HG02970 (cell line): ENCODE measurements at regions not wholly inside any gene's neighbourhood (a gene's known extent, or its start where the extent isn't known, plus 50 kb on each side); places are given as distances from the start of the nearest gene placed in this dataset.
A peak's percentile ranks its signal among the peaks of the same experiment; 100 is the strongest.

Experiments
- ATAC-seq: cut with Tn5 transposase; IDR thresholded peaks from one replicate; pipeline ENCODE4 v1.9.1; 2021; ENCODE audit warnings: mild to moderate bottlenecking, moderate library complexity, moderate number of reproducible peaks; ENCODE audit not compliant: unreplicated experiment, low FRiP score

DNA sequence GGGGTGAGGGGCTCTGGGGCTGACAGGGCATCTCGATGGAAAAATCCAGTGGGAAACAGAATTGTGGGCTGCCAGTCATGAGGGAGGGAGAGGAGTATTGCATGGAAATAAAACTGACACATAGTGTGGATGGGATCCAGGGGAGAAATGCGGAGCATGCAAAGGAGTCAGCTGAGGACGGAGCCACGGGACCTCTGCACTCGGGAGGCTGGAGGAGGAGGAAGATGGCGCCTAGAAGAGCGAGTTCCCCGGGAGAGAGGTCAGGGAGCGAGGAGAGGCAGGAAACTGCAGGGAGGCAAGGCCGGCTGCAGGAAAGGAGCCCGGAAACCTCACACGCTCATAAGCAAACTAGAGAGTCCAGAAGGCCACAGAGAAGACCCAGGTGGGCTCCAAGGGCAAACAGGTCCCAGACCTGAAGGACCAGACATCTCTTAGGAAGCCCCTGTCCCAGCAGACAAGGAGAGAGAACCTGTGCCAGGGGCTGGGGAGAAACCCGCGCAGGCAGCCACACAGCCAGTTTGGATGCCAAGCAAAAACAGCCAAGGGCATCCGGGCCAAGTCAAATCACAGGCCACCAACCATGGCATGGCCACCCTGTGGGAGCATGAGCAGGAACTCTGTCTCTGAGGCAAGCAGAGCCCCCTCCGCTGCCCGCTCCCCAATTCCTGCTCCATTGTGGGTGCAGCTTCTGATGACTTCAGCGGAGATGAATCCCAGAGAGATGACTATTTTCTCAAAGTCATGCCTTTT is 218.8 kb upstream of the ID2 start:
- ATAC-seq: no peak

DNA sequence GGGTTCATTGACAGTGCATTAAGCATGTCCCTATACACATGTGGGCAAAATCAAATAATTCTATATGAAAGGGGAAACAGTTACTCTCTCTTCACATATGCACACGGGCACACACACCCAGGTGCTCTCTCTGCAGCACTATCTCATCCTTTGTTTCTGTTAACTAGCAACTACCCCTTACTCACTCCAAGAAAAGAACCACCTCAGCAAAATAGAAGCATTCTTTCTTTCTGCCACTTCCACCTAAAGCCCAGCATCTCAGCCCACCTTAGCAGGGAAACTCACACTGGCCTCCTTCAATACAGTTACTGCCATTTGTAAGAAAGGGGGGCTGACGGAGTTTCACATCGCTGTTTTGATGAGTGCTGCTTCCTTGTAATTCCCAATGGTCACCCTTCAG is 216.3 kb upstream of the ID2 start:
- no peak for ATAC-seq

DNA sequence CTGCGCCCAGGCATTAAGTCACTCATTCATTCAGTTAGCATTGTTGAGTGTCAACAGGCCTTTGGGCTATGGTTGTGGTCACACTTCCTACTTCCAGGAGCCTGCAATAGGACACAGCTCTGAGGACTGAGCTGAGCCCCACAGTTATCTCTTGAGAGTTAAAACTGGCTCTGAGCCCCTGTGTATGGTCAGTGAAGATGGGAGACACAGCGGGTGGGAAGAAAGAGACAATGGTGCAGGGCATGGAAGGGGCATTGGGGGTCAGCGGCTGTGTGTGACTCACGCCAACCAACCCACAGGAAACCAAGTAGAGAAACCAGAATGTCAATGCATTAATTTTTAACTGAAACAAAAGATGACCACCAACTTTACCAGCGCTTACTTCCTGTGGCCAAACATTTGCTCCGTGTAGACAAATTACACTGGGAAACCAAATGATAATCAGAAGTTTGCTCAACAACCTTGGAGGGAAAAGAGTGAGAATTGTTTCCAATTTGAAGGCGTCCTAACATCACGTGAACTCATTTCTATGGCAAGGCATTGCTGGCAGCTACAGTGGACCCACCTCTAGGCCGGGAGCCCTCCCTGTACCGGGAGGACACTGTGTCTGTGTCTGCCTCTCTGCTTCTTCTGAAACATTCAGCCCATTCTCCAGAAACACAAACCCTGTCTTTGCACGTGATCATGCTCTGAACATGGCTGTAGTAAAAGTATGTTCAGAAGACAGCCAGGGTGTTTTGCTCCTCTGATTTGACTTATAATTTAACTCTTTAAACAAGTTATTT is 212.0 kb upstream of the ID2 start:
- peak; percentile 59 for ATAC-seq

DNA sequence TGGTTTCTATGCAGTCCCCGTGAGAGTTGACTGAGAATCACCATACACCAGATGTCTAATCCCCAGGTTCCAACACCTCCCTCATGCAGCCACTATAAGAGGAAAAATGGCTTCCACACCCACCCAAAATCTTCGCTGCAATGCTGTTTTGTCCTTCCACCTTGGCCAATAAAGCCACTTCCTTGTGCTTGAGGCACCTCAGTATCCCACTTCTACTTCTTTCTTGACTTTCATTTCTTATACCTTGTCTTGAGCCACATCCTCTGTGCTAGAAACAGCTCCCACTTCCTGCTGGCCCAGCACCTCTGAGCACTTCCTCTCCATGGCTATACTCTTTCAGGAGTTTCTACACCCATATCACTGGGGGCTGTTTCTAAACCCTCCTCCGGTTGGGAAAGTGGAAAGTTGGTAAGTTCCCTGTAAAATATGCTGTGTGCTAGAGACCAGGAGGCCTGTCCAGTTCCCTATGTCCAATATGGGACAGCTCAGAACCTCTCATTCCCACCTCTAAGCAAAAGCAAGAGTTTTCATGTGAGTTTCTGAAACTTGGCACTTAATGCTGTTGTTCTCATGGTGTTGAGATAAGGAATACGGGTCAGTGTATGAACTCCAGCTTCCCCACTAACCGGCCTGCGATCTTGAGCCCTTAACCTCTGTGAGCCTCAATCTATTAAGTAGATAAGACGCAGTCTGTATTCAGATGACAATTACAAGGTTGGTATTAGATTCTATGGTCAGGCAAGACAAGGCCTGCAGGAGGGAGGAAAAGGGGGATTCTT is 209.1 kb upstream of the ID2 start:
- no peak for ATAC-seq

DNA sequence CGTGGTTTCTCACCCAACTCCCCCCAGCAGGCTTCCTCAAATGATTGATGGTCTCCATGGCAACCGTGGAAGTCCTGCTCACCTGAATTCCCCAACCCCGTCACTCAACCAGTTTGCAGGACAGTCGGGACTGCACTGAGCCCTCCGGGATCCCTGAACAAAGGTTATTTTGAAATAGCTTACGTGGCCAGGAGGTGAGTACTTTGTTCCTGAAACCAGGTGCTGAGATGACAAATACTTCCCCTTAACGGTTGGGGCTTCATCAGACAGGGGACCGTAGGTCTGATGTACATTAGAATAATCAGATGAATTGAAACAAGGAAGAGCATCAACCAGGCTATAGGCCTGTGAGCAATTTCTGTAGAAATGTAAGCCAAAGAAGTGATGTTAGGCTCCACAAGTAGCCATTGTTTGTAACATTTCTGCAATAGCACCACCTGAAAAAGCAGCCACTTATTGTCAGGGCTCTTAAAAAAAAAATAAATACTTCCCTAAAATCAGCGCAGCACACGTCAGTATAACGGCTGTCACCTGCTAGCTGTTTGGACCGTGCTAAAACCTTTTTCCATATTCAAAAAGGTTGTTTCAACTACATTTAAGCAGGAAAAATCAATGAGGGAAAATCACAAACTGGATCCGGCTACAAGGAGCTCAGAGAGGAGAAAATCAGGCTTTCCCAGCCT is 206.4 kb upstream of the ID2 start:
- ATAC-seq: peak; percentile 45

DNA sequence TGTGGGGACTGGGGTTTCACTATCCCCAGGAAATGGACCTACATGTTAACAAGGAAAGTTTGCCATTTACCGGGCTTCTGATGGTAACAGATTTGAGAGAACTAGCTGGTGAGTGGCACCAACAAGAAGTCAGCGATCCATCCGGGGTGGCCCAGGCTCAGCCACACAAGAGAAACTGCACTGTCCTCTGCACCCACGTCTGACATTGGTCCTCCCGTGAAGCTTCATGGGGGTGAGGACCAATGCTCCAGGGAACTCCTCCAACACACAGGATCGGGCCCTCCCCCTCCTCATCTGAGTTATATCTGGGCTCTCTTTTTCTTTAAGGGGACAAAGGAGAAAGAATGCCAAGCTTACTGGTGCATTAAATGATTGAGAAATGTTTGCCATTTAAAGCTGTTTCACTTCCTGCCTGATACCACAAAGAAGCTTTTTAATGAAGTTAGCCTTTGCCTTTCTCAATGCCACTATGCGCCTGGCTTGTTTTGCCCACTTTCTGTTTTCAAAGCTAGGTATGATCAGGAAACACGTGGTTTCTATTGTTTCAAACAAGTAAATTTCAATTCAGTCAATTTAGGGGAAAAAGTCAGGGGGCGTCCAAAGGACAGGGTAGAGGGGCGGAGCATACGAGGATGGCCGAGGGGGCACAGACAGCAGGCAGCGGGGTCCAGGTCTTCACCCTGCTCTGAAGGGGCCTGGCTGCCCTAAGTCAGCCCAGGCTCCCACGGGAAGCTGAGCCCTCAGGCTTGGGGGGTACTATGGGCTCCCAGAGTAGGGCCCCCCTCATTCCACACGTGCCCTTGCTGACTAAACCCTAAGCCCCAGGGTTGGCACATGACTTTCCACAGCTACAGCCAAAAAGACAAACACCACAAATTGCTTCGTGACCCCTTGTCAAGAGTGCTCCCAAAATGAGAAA is 204.0 kb upstream of the ID2 start:
- ATAC-seq: peak; percentile 37

DNA sequence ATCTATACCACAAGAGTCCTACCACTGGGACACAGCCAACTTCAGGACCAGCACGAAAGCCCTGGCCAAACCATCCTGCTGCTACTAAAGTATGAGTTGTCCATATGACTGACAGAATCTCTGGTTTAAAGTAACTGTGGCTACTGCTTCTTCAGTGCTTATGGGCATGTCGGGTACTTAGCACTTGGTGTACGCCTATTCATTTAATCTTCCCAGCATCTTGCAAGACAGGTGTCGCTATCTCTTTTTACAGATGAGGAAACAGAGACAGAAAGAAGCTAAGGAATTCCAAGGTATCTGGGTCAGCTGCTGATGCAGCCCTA is 203.4 kb upstream of the ID2 start:
- no peak for ATAC-seq

DNA sequence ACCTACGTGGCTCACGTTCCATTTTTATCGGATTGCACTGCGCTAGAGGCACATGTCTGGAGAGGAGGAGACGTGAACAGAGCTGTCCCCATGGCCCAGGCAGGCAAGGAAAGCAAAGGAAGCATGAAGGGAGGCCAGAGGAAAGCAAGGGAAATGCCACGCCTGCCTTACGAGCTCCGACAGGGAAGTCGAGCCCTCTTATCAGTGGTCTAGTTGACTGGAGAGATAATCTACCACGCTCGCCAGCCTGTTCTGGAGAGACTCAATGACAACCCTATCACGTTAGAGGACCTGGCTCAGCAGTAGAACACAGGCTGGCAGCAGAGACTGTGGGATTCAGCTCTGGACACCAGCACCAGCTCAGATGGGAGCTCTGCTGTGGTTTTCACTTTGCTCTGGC is 202.6 kb upstream of the ID2 start:
- no peak for ATAC-seq

DNA sequence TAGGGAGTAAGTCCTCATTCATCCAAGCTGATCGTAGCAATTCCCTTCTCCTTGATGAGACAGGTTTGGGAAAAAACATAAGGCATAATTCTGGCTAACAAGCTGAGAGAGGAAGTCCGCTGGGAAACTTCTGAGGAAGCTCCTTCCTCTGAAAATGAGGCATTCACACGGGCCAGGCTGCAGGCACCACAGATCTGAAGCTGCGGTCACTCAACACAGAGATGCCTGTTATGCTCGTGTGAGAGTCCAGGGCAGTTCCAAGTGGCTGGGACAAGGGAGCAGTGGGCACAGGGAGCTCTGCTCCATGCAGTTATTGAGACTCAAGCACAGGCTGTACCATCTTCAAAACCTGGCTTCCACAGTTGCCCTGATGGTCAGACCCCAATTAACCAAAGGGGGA is 200.9 kb upstream of the ID2 start:
- no peak for ATAC-seq

DNA sequence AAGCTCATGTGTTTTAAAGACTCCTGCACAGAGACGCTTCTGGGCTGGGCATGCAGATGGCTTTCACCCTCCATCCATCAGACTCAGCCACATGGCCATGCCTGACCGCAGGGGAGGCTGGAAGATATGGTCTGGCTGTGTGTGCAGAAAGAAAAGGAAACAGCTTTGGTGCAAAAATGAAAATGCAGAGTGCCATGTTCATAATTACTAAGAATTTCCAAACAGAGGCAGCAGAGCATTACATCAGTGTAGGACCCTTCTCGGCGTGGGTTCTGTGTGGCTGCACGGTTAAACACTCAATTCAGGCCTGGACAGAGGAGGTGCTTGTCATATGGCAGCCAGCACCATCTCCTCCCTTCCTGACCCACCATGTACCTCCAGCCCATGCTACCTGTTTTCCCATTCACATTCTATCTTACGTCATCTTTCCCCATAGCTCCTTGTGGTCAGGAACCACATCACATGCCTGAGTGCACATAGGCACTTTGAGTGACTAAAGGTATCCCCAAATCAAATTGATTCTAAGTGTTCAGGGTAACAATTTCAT is 200.3 kb upstream of the ID2 start:
- no peak for ATAC-seq

DNA sequence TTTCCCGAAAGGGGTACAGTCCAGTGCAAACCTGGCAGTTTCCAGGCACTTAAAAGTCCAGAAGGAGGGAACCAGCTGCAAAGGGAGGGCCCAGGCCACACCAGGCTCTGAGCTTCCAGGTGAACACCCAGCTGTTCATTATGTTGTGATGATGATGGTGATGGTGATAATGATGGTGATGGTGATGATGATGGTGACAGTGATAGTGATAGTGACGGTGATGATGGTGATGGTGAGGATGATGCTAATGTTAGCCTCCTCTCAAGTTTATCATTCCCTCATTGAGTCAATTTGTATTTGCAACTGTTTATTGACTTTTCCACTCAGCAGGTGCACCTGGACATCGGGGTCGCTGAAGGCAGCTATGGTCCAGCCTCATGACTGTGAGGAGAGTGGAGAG is 199.4 kb upstream of the ID2 start:
- ATAC-seq: no peak

DNA sequence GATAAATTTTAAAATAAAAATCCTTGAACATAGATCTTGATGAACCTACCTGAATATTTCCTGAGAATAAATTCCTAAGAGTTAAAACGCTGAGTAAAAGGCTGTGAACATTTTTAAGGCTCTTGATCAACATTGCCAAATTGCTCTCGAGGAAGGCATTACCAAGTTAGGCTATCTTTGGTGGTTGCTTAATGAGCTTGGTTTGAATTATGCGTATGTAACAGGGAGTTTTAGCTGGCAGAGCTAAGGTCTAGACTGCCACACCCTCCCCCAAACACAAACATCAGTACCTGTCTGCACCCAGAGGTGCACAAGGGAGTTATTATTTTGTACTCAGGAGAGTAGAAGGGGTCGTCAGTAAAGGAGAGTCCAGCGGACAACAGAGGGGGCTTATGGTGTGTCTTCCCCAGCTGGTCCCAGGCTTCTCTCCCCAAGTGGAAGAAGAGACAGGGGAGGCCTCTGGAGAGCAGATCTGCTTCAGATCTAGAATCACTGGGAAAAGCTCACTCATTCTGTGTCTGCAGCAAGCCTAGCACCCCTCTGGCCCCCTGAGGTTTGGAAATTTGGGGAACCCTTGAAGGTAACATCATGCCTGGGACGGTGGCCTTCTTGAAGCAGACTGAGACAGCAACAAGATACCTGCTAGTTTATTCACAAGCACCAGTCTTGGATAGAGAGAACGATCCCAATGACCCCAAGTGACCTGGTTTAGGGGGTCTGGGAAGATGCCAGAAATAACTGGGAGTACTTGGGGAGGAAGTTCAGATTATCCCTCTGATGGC is 197.2 kb upstream of the ID2 start:
- ATAC-seq: no peak

DNA sequence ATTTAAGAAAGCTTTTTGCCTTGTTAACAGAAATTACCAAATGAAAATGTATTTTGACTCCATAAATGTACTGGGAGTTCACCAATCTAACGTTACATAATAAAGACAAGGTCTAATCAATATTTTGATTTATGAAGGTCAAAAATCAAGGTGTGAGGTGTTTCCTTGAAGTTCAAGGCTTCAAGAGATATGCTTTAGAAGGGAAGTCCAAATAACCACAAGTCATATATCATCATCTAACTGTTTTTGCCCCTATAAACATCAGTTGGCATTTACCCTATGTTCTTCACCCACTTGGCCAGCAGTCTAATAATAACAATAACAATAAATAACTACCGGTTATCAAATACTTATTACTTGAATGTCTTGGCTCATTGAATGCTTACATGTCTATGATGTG is 196.1 kb upstream of the ID2 start:
- ATAC-seq: no peak

DNA sequence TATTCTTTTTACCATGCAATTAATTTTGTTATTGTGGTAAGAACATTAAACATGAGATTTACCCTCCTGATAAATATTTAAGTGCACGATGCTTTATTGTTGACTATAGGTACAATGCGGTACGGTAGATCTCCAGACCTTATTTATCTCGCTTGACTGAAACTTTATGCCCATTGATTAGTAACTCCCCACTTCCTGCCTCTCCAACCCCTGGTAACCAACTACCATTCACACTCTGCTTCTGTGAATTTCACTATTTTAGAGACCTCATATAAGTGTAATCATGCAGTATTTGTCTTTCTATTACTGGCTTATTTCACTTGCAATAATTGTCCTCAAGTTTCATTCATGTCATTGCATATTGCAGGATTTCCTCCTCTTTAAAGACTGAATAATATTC is 195.7 kb upstream of the ID2 start:
- no peak for ATAC-seq

DNA sequence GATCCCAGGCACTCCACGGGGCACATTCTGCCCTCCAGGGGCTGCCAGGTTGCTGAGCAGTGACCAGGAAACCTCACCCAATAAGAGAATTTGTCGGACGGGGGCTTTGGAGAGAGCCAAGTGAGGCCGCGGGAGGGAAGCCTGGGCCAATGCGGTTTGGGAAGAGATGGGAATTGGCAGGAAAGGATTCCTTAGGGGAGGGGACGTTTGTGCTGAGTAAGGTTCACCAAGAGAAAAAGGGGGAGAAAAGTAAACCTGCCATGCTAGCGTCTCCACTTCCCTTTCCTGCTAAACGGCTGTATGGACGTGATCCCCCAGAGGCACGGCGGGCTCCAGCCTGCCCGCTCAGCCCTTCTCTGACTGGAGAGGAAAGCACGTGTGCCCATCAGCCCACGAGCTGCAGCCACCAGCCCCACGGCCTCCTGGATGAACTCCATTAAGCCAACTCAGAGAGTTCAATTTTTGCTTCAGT is 194.4 kb upstream of the ID2 start:
- no peak for ATAC-seq

DNA sequence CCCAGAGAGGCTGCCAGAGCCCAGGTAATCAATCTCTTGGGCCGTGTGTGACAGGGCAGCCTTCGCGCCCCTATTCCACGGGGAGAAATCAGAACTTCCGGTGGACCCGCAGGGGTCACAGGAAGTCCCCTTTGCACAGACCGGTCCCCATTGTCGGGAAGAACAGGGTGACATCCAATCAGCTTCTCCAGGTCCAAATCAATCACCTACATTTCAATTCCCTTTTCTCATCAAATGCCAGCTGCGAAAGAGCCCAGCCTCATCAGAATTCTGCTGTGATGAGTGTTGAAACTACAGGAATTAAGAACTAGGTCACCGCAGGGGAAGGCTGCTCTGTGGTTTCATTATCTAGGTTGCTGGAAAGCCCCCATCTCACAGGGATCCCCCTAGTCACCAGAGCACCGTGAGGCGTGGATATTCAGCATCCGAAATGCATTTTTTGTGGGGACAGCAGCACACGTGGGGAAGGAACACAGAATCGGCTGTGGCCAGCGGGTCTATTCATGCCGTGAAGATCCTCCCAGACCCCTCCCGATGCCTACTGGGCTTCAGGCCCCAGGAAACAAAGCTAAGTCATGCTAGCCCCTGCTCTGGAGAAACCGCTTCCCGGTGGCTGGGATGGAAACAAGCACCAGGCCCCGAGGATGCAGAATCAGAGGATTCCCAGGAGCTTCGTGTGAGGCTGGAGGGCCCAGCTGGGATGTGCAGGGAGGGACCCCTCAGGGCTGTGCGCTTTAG is 193.7 kb upstream of the ID2 start:
- peak; percentile 78 for ATAC-seq

DNA sequence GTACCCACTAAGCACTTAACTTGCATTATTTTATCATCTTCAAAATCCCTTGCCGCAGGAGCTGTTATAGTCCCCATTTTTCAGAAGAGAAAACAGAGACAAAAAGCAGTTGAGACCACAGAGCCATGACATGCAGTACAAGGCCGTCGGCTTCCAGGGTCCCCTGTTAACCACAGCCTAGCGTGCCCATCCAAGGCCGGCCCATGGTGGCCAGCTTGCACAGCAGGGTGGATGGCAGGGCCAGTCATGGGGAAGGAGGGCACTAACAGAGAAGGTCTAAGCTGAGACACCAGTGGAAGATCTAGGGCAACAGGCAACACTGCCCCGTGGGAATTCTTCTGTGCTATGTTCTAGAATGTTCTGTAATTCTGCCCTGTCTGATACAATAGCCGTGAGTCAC is 192.6 kb upstream of the ID2 start:
- ATAC-seq: no peak

DNA sequence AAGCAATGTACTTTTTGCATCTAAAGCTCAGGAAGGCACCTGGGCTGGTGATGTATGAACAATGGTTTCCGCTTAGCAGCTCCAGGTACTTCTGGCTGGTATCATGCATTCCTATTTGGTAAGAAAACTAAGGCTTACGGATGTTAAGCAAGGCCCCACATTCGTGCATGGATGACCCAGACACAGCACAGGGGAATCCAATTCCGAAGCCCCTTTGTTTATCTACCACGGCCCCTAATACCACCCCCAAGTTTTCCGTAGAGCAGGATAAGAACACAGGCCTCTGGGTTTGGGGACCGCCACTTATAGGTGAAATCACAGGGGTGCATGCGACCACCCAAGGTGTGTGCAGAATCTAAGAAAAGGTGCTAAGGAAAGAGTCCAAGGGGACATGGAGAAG is 192.1 kb upstream of the ID2 start:
- no peak for ATAC-seq
